ENCODE measurements at regions not wholly inside any gene's neighbourhood (a gene's known extent, or its start where the extent isn't known, plus 50 kb on each side); places are given as distances from the start of the nearest gene placed in this dataset.

DNA sequence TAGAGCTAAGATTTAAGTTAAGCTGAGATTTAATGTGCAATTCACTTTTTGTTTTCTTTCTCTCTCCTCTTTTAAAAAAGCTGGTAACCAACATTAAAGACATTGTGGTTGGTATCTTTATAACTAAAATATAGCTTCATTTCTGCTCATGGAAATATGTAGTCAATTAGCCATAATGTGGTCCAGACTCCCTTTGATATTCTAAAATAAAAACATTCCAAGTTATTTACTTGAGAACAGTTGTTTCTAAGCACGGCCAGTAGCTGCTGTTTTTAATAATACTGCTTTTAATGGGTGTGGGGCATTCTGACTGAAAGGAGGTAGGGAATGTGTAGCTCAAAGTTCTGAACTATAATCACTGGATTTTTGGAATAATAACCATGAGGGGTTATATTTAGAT lies 183.3 kb upstream of the FBXO11 start:
- no peak for TF ChIP-seq EZH2 (IDR thresholded peaks at IDR 0.05; ENCODE audit: borderline replicate concordance)
- TF ChIP-seq, protein P1, sequence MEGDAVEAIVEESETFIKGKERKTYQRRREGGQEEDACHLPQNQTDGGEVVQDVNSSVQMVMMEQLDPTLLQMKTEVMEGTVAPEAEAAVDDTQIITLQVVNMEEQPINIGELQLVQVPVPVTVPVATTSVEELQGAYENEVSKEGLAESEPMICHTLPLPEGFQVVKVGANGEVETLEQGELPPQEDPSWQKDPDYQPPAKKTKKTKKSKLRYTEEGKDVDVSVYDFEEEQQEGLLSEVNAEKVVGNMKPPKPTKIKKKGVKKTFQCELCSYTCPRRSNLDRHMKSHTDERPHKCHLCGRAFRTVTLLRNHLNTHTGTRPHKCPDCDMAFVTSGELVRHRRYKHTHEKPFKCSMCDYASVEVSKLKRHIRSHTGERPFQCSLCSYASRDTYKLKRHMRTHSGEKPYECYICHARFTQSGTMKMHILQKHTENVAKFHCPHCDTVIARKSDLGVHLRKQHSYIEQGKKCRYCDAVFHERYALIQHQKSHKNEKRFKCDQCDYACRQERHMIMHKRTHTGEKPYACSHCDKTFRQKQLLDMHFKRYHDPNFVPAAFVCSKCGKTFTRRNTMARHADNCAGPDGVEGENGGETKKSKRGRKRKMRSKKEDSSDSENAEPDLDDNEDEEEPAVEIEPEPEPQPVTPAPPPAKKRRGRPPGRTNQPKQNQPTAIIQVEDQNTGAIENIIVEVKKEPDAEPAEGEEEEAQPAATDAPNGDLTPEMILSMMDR (IDR thresholded peaks at IDR 0.05; ENCODE audit: poor library complexity): no peak

Data from hepatocyte (in vitro differentiated cells).